AG10803 (cell line): ENCODE measurements at regions not wholly inside any gene's neighbourhood (a gene's known extent, or its start where the extent isn't known, plus 50 kb on each side); places are given as distances from the start of the nearest gene placed in this dataset.

Experiments used
- DNase-seq: peaks from one replicate; pipeline ENCODE4 v3.0.0; 2010; ENCODE audit warnings: low read depth
- H3K4me3 ChIP-seq: 2 replicates; pipeline ENCODE4 v1.5.1; 2011; ENCODE audit warnings: mild to moderate bottlenecking, low read length, control low read depth
- CTCF ChIP-seq: conservative IDR thresholded peaks from 2 replicates; pipeline ENCODE4 v1.5.1; 2011; ENCODE audit warnings: mild to moderate bottlenecking, low read length, control low read depth, inconsistent platforms

- no peak for DNase-seq
- no peak for TF ChIP-seq CTCF
- no peak overlapping the region for H3K4me3 ChIP-seq
These were observed 65.3 kb upstream of the IL12A start for GRCh38 chr3:159923336-159923735.

- DNase-seq, result no peak
- no peak overlapping the region for H3K4me3 ChIP-seq
- TF ChIP-seq CTCF, result no peak
These were observed 64.7 kb upstream of the IL12A start for GRCh38 chr3:159923956-159924355.

DNA sequence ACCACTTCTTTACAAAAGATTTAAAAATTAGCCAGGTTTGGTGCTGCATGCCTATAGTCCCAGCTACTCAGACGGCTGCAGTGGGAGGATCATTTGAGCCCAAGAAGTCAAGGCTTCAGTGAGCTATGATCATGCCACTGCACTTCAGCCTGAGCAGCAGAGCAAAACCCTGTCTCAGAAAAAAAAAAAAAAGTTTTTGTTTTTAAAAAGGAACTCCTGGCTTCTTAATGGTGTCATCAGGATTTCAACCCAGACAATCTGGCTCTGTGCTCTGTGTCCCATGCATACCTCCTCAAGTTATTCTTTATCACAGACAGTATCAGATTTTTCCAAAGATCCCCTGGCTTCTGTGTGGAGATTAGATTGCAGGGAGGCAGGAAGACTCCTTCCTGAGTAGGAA is 64.2 kb upstream of the IL12A start:
- H3K4me3 ChIP-seq, result no peak overlapping the region
- no peak for DNase-seq
- no peak for TF ChIP-seq CTCF

GRCh38 chr3:159925248-159925647 is 63.4 kb upstream of the IL12A start:
- no peak for DNase-seq
- TF ChIP-seq CTCF, result no peak
- no peak overlapping the region for H3K4me3 ChIP-seq

GRCh38 chr3:159926573-159926972 is 62.1 kb upstream of the IL12A start:
- no peak for DNase-seq
- H3K4me3 ChIP-seq, result no peak overlapping the region
- no peak for TF ChIP-seq CTCF

GRCh38 chr3:159928071-159928491 is 60.6 kb upstream of the IL12A start:
- DNase-seq, result peak; percentile 56

GRCh38 chr3:159928666-159929065 is 60.0 kb upstream of the IL12A start:
- DNase-seq, result peak; percentile 100
- no peak overlapping the region for H3K4me3 ChIP-seq
- no peak for TF ChIP-seq CTCF

More at GRCh38 chr3:159928071-159928491, 60.6 kb upstream of the IL12A start:
- no peak overlapping the region for H3K4me3 ChIP-seq
- no peak for TF ChIP-seq CTCF
